Neural progenitor cell (in vitro differentiated cells): ENCODE measurements at regions not wholly inside any gene's neighbourhood (a gene's known extent, or its start where the extent isn't known, plus 50 kb on each side); places are given as distances from the start of the nearest gene placed in this dataset.

Source experiments
- DNase-seq: peaks from one replicate; pipeline ENCODE4 v3.0.0-alpha.2; 2016; ENCODE audit warnings: low spot score
- H2AFZ ChIP-seq: fragments of 200-600 bp; sonication (generic); replicated peaks from 2 replicates; pipeline ENCODE4 v1.6.1; 2016; ENCODE audit warnings: antibody characterized with exemption
- H3F3A ChIP-seq: fragments of 200-600 bp; sonication (generic); 2 replicates; pipeline ENCODE4 v1.6.1; 2016; ENCODE audit warnings: antibody characterized with exemption, low read depth
- H3K27ac ChIP-seq: fragments of 200-600 bp; sonication (generic); 2 replicates; pipeline ENCODE4 v1.5.1; 2016; ENCODE audit warnings: mild to moderate bottlenecking
- H3K27me3 ChIP-seq: fragments of 200-600 bp; sonication (generic); 2 replicates; pipeline ENCODE4 v1.6.1; 2016; ENCODE audit warnings: mild to moderate bottlenecking, moderate library complexity
- H3K36me3 ChIP-seq: fragments of 200-600 bp; sonication (generic); 2 replicates; pipeline ENCODE4 v1.5.1; 2016
- H3K4me1 ChIP-seq: fragments of 200-600 bp; sonication (generic); 2 replicates; pipeline ENCODE4 v1.6.1; 2016; ENCODE audit warnings: mixed run types
- H3K4me2 ChIP-seq: fragments of 200-600 bp; sonication (generic); 2 replicates; pipeline ENCODE4 v1.6.1; 2016
- H3K4me3 ChIP-seq: fragments of 200-600 bp; sonication (generic); 2 replicates; pipeline ENCODE4 v1.5.1; 2016
- H3K79me2 ChIP-seq: fragments of 200-600 bp; sonication (generic); 2 replicates; pipeline ENCODE4 v1.6.1; 2016; ENCODE audit warnings: low read depth
- H3K9ac ChIP-seq: fragments of 200-600 bp; sonication (generic); 2 replicates; pipeline ENCODE4 v1.6.1; 2016
- H3K9me3 ChIP-seq: fragments of 200-600 bp; sonication (generic); 2 replicates; pipeline ENCODE4 v1.5.1; 2016; ENCODE audit warnings: low read depth
- H4K20me1 ChIP-seq: fragments of 200-600 bp; sonication (generic); 2 replicates; pipeline ENCODE4 v1.6.1; 2016; ENCODE audit warnings: low read depth
- H3K27ac Mint-ChIP-seq: 3 replicates; pipeline ENCODE4 v1.8.0; 2021; ENCODE audit warnings: mixed read lengths
- H3K27me3 Mint-ChIP-seq: 2 replicates; pipeline ENCODE4 v1.8.0; 2022; ENCODE audit warnings: low read depth, mild to moderate bottlenecking, inconsistent platforms, moderate library complexity, mixed read lengths; ENCODE audit not compliant: insufficient read depth
- H3K36me3 Mint-ChIP-seq: 3 replicates; pipeline ENCODE4 v1.8.0; 2021; ENCODE audit warnings: mixed read lengths
- H3K4me1 Mint-ChIP-seq: 3 replicates; pipeline ENCODE4 v1.8.0; 2021; ENCODE audit warnings: mixed read lengths
- H3K4me3 Mint-ChIP-seq: 3 replicates; pipeline ENCODE4 v1.8.0; 2021; ENCODE audit warnings: mild to moderate bottlenecking, moderate library complexity, mixed read lengths
- H3K9me3 Mint-ChIP-seq: 3 replicates; pipeline ENCODE4 v1.8.0; 2020; ENCODE audit warnings: mixed read lengths
- EZH2 ChIP-seq: fragments of 200-600 bp; sonication (generic); IDR thresholded peaks from 2 replicates; pipeline ENCODE4 v1.6.1; 2017; ENCODE audit warnings: antibody characterized with exemption, mild to moderate bottlenecking, moderate library complexity
- EZH2phosphoT487 ChIP-seq: fragments of 200-600 bp; sonication (generic); IDR thresholded peaks from 2 replicates; pipeline ENCODE4 v1.6.1; 2017; ENCODE audit warnings: antibody characterized with exemption
- TF ChIP-seq, protein P1 (sequence below): fragments of 200-600 bp; sonication (generic); IDR thresholded peaks from 2 replicates; pipeline ENCODE4 v1.5.1; 2017; ENCODE audit warnings: antibody characterized with exemption, mild to moderate bottlenecking

GRCh38 chr5:89016741-89017303, 133.8 kb upstream of the MEF2C start:
- Histone ChIP-seq H3K27ac (no peak overlapping the region), H3K36me3 (no peaks in the 10 kb centered on the region), H3F3A (peaks cover 13% of the 10 kb centered on the region), H3K27me3 (no peaks in the 10 kb centered on the region), H3K4me3 (no peak overlapping the region), H3K9me3 (no peaks in the 10 kb centered on the region), H3K79me2 (no peaks in the 10 kb centered on the region), H3K4me1 (peaks cover 47% of the 10 kb centered on the region), H2AFZ (no peak overlapping the region), H3K4me2 (peak overlapping the region; percentile 58), H3K9ac (no peak overlapping the region), H4K20me1 (no peaks in the 10 kb centered on the region)
- no peaks in the 10 kb centered on the region for H3K36me3 Mint-ChIP-seq
- TF ChIP-seq, protein P1, sequence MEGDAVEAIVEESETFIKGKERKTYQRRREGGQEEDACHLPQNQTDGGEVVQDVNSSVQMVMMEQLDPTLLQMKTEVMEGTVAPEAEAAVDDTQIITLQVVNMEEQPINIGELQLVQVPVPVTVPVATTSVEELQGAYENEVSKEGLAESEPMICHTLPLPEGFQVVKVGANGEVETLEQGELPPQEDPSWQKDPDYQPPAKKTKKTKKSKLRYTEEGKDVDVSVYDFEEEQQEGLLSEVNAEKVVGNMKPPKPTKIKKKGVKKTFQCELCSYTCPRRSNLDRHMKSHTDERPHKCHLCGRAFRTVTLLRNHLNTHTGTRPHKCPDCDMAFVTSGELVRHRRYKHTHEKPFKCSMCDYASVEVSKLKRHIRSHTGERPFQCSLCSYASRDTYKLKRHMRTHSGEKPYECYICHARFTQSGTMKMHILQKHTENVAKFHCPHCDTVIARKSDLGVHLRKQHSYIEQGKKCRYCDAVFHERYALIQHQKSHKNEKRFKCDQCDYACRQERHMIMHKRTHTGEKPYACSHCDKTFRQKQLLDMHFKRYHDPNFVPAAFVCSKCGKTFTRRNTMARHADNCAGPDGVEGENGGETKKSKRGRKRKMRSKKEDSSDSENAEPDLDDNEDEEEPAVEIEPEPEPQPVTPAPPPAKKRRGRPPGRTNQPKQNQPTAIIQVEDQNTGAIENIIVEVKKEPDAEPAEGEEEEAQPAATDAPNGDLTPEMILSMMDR, result peak; percentile 16
- TF ChIP-seq EZH2phosphoT487, result no peak
- H3K4me1 Mint-ChIP-seq, result peaks cover 5% of the 10 kb centered on the region
- H3K27ac Mint-ChIP-seq, result no peak overlapping the region
- peaks cover 2% of the 10 kb centered on the region for H3K27me3 Mint-ChIP-seq
- no peaks in the 10 kb centered on the region for H3K9me3 Mint-ChIP-seq
- no peak overlapping the region for H3K4me3 Mint-ChIP-seq
- peak; percentile 72 for DNase-seq

DNA sequence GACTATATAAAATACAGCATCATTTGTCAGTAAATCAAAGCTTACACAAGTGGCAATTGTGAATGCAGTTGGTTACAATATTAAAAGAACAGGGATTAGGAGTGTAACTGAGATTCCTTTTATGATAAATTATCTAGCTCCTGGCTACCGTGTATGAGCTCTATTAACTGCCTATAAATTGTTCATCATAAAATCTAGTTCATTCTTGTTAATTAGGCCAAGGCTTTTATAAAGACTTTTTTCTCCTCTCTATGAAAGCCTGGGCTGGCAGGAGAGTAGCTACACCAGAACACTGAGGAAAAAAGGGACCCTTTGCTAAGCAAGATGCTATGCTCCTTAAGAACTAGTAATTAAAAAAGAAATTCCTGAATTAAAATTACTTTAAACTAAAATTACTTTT, 132.4 kb upstream of the MEF2C start:
- H3K9me3 ChIP-seq, result no peaks in the 10 kb centered on the region
- TF ChIP-seq EZH2phosphoT487 (no peak), EZH2 (no peak)
- TF ChIP-seq, protein P1, result no peak
- no peak overlapping the region for H3K27ac ChIP-seq
- H3K27me3 ChIP-seq, result no peaks in the 10 kb centered on the region
- H3F3A ChIP-seq, result peaks cover 13% of the 10 kb centered on the region
- H2AFZ ChIP-seq, result no peak overlapping the region
- H4K20me1 ChIP-seq, result no peaks in the 10 kb centered on the region
- H3K79me2 ChIP-seq, result no peaks in the 10 kb centered on the region
- no peak overlapping the region for H3K4me2 ChIP-seq
- no peak overlapping the region for H3K9ac ChIP-seq
- DNase-seq, result no peak
- H3K27me3 Mint-ChIP-seq, result peaks cover 3% of the 10 kb centered on the region
- no peak overlapping the region for H3K27ac Mint-ChIP-seq
- H3K4me1 Mint-ChIP-seq, result peaks cover 5% of the 10 kb centered on the region
- no peaks in the 10 kb centered on the region for H3K36me3 ChIP-seq
- H3K4me1 ChIP-seq, result peaks cover 41% of the 10 kb centered on the region
- H3K36me3 Mint-ChIP-seq, result no peaks in the 10 kb centered on the region
- H3K4me3 Mint-ChIP-seq, result no peak overlapping the region
- H3K4me3 ChIP-seq, result no peak overlapping the region
- no peaks in the 10 kb centered on the region for H3K9me3 Mint-ChIP-seq

GRCh38 chr5:89011778-89012711, 129.1 kb upstream of the MEF2C start:
- H3K4me2 ChIP-seq, result peak overlapping the region; percentile 3
- H3K27ac ChIP-seq, result no peak overlapping the region
- no peak overlapping the region for H3K4me3 ChIP-seq
- no peaks in the 10 kb centered on the region for H3K79me2 ChIP-seq
- H3K36me3 ChIP-seq, result no peaks in the 10 kb centered on the region
- peaks cover 3% of the 10 kb centered on the region for H3K27me3 Mint-ChIP-seq
- TF ChIP-seq, protein P1, result no peak
- TF ChIP-seq EZH2, result no peak
- no peak for TF ChIP-seq EZH2phosphoT487
- no peaks in the 10 kb centered on the region for H3K9me3 ChIP-seq
- H3K9me3 Mint-ChIP-seq, result no peaks in the 10 kb centered on the region
- H4K20me1 ChIP-seq, result no peaks in the 10 kb centered on the region
- H3K9ac ChIP-seq, result no peak overlapping the region
- DNase-seq, result no peak
- H3K4me1 Mint-ChIP-seq, result peaks cover 3% of the 10 kb centered on the region
- H3K27ac Mint-ChIP-seq, result no peak overlapping the region
- peaks cover 7% of the 10 kb centered on the region for H3F3A ChIP-seq
- H3K4me1 ChIP-seq, result peaks cover 21% of the 10 kb centered on the region
- H3K36me3 Mint-ChIP-seq, result no peaks in the 10 kb centered on the region
- H3K27me3 ChIP-seq, result no peaks in the 10 kb centered on the region
- no peak overlapping the region for H3K4me3 Mint-ChIP-seq
- H2AFZ ChIP-seq, result peak overlapping the region; percentile 32
